GM19372 (cell line): ENCODE measurements at regions not wholly inside any gene's neighbourhood (a gene's known extent, or its start where the extent isn't known, plus 50 kb on each side); places are given as distances from the start of the nearest gene placed in this dataset.

Experiments
- ATAC-seq: cut with Tn5 transposase; IDR thresholded peaks from one replicate; pipeline ENCODE4 v1.9.1; 2021; ENCODE audit warnings: mild to moderate bottlenecking, low read depth, moderate library complexity; ENCODE audit not compliant: unreplicated experiment

DNA sequence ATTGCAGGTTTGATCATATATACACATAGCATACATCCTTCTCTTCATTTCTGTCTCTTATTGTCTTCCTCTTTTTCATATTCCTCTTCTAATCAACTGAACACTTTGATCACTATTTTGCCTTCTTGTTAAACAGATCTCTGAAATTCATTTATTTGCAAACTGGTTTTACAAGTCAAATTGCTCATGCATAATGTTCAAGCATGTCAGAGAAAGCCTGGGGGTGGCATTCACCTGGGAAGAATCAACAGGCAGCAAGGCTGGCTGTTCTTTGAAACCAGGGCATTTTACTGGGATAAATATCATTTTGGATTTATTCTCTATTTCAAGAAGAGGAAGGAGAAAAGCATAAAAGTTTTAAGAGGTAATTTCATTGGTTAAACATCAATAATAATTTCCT lies 66.9 kb upstream of the LRATD1 start:
- ATAC-seq = no peak

GRCh38 chr2:14567561-14567960 lies 65.0 kb upstream of the LRATD1 start:
- no peak for ATAC-seq

- no peak for ATAC-seq
These were observed 63.2 kb upstream of the LRATD1 start for GRCh38 chr2:14569294-14569693.

DNA sequence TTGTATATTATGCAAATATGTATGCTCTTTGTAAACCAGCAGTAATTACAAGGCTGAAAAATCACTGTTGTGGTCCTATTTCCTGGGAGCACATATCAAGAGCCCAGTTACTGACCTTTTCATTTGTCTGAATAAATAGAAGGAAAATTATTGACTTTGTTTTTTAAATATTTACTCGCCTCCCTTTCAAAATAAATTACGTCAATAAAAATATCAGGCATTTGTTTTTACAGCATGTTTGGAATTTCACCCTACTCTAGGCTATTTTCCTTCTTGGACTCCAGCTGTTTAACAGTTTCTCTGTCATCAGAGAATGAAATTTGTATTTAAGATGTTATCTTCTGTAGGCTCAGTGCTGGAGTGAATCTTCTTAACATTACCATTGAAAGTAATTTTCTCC lies 59.9 kb upstream of the LRATD1 start:
- no peak for ATAC-seq

DNA sequence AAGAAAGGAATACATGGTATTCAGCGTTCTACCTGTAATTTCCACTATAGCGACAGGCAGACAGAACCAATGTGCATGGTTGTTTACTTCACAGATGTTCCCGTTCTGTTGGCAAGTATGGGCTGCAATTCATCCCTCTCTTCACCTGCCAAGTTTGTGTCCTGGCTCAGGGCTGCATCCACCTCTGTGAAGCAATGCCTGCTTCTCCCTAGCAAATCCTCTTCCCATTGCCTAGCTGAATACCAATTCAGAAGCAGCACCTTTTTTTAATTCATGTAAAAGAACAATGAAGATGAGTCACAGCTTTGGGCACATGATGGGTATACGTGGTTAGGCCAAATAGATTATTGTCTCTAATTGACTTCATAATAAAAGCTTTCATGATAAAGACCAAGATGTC lies 54.7 kb upstream of the LRATD1 start:
- no peak for ATAC-seq
